WTC11 (cell line): ENCODE measurements at regions not wholly inside any gene's neighbourhood (a gene's known extent, or its start where the extent isn't known, plus 50 kb on each side); places are given as distances from the start of the nearest gene placed in this dataset.

Experiments used
- ATAC-seq: fragments of 200-7000 bp; cut with Tn5 transposase; 2 replicates; pipeline ENCODE4 v1.10.0; 2021; ENCODE audit warnings: mild to moderate bottlenecking, moderate library complexity
- CTCF ChIA-PET: fragments of 300-600 bp; sonication (Branson Sonifier 250); formaldehyde crosslinking; loops from one replicate; lab custom pipeline; 2021; ENCODE audit warnings: antibody characterized with exemption; lab: Charles Lee
- POLR2A ChIA-PET: fragments of 350-600 bp; sonication (Branson Sonifier 250); formaldehyde crosslinking; loops from one replicate; lab custom pipeline; 2021; ENCODE audit warnings: antibody characterized with exemption; lab: Charles Lee
- DNase-seq: peaks from one replicate; pipeline ENCODE4 v3.0.0; 2021; ENCODE audit warnings: low spot score
- H3K27ac Mint-ChIP-seq: 2 replicates; pipeline ENCODE4 v1.8.0; 2021; ENCODE audit warnings: mixed read lengths
- H3K27me3 Mint-ChIP-seq: 2 replicates; pipeline ENCODE4 v1.8.0; 2021; ENCODE audit warnings: low read depth, mild to moderate bottlenecking, moderate library complexity, mixed read lengths
- H3K36me3 Mint-ChIP-seq: 2 replicates; pipeline ENCODE4 v1.8.0; 2021; ENCODE audit warnings: mixed read lengths
- H3K4me1 Mint-ChIP-seq: 2 replicates; pipeline ENCODE4 v1.8.0; 2022; ENCODE audit warnings: mixed read lengths
- H3K4me3 Mint-ChIP-seq: 2 replicates; pipeline ENCODE4 v1.8.0; 2021; ENCODE audit warnings: mild to moderate bottlenecking, moderate library complexity, mixed read lengths
- H3K9me3 Mint-ChIP-seq: 2 replicates; pipeline ENCODE4 v1.8.0; 2021; ENCODE audit warnings: mixed read lengths
- ATF2 ChIP-seq: sonication (generic); formaldehyde crosslinking; IDR thresholded peaks from 2 replicates; pipeline ENCODE4 v1.8.1; 2022; ENCODE audit warnings: low read depth, missing genetic modification reagents, borderline replicate concordance
- CREB1 ChIP-seq: sonication (generic); formaldehyde crosslinking; IDR thresholded peaks from 2 replicates; pipeline ENCODE4 v1.8.0; 2023; ENCODE audit warnings: mild to moderate bottlenecking, missing genetic modification reagents
- EMX1 ChIP-seq: fragments of 250-450 bp; sonication (Bioruptor Pico); IDR thresholded peaks from 2 replicates; pipeline ENCODE4 v1.8.0; 2021; ENCODE audit warnings: mild to moderate bottlenecking
- FOXK1 ChIP-seq: sonication (generic); formaldehyde crosslinking; IDR thresholded peaks from 2 replicates; pipeline ENCODE4 v1.8.0; 2022; ENCODE audit warnings: mild to moderate bottlenecking, moderate library complexity, missing genetic modification reagents
- GABPB1 ChIP-seq: sonication (generic); formaldehyde crosslinking; IDR thresholded peaks from 2 replicates; pipeline ENCODE4 v1.8.1; 2023; ENCODE audit warnings: mild to moderate bottlenecking, missing genetic modification reagents
- GTF2I ChIP-seq: fragments of 250-450 bp; sonication (Bioruptor Pico); conservative IDR thresholded peaks from 2 replicates; pipeline ENCODE4 v1.4.0; 2021; ENCODE audit warnings: mild to moderate bottlenecking
- IRF2 ChIP-seq: sonication (generic); formaldehyde crosslinking; IDR thresholded peaks from 2 replicates; pipeline ENCODE4 v1.8.0; 2022; ENCODE audit warnings: low read depth, missing genetic modification reagents, borderline replicate concordance
- MLX ChIP-seq: sonication (generic); formaldehyde crosslinking; IDR thresholded peaks from 2 replicates; pipeline ENCODE4 v1.8.1; 2023; ENCODE audit warnings: mild to moderate bottlenecking, missing genetic modification reagents, moderate library complexity
- NR2C2 ChIP-seq: sonication (generic); formaldehyde crosslinking; IDR thresholded peaks from 2 replicates; pipeline ENCODE4 v1.8.0; 2022; ENCODE audit warnings: mild to moderate bottlenecking, missing genetic modification reagents
- PRRX2 ChIP-seq: fragments of 250-450 bp; sonication (Bioruptor Pico); IDR thresholded peaks from 2 replicates; pipeline ENCODE4 v1.8.0; 2021; ENCODE audit warnings: mild to moderate bottlenecking
- SOX15 ChIP-seq: fragments of 250-450 bp; sonication (Bioruptor Pico); IDR thresholded peaks from 2 replicates; pipeline ENCODE4 v1.9.0; 2021; ENCODE audit warnings: mild to moderate bottlenecking
- TEAD1 ChIP-seq: sonication (generic); formaldehyde crosslinking; IDR thresholded peaks from 2 replicates; pipeline ENCODE4 v1.8.0; 2022; ENCODE audit warnings: mild to moderate bottlenecking, missing genetic modification reagents
- TEAD4 ChIP-seq: sonication (generic); formaldehyde crosslinking; IDR thresholded peaks from 2 replicates; pipeline ENCODE4 v1.8.0; 2022; ENCODE audit warnings: mild to moderate bottlenecking, missing genetic modification reagents
- ZBTB21 ChIP-seq: sonication (generic); formaldehyde crosslinking; IDR thresholded peaks from 2 replicates; pipeline ENCODE4 v1.8.1; 2023; ENCODE audit warnings: mild to moderate bottlenecking, missing genetic modification reagents, borderline replicate concordance
- ZNF396 ChIP-seq: fragments of 250-450 bp; sonication (Bioruptor Pico); IDR thresholded peaks from 2 replicates; pipeline ENCODE4 v1.8.0; 2021; ENCODE audit warnings: mild to moderate bottlenecking, moderate library complexity, borderline replicate concordance
- TF ChIP-seq, protein P1 (sequence below): sonication (generic); formaldehyde crosslinking; IDR thresholded peaks from 2 replicates; pipeline ENCODE4 v1.8.1; 2023; ENCODE audit warnings: mild to moderate bottlenecking, missing genetic modification reagents
- TF ChIP-seq, protein P2 (sequence below): sonication (generic); formaldehyde crosslinking; IDR thresholded peaks from 2 replicates; pipeline ENCODE4 v1.8.0; 2023; ENCODE audit warnings: missing genetic modification reagents
- TF ChIP-seq, protein P3 (sequence below): sonication (generic); formaldehyde crosslinking; IDR thresholded peaks from 2 replicates; pipeline ENCODE4 v1.8.1; 2023; ENCODE audit warnings: mild to moderate bottlenecking, moderate library complexity, missing genetic modification reagents
- TF ChIP-seq, protein P4 (sequence below): fragments of 250-450 bp; sonication (Bioruptor Pico); IDR thresholded peaks from 2 replicates; pipeline ENCODE4 v1.9.0; 2021; ENCODE audit warnings: moderate library complexity, mild to moderate bottlenecking, inconsistent platforms, borderline replicate concordance
- TF ChIP-seq, protein P5 (sequence below): fragments of 250-450 bp; sonication (Bioruptor Pico); IDR thresholded peaks from 2 replicates; pipeline ENCODE4 v2.1.2; 2022; ENCODE audit warnings: mild to moderate bottlenecking, moderate library complexity
- TF ChIP-seq, protein P6 (sequence below): sonication (generic); formaldehyde crosslinking; IDR thresholded peaks from 2 replicates; pipeline ENCODE4 v1.8.0; 2022; ENCODE audit warnings: mild to moderate bottlenecking, missing genetic modification reagents

- no peak for TF ChIP-seq TEAD1 (CRISPR knock-in tag)
These were observed 144.8 kb downstream of the CYLC2 start (continued) for GRCh38 chr9:103139891-103140290.

DNA sequence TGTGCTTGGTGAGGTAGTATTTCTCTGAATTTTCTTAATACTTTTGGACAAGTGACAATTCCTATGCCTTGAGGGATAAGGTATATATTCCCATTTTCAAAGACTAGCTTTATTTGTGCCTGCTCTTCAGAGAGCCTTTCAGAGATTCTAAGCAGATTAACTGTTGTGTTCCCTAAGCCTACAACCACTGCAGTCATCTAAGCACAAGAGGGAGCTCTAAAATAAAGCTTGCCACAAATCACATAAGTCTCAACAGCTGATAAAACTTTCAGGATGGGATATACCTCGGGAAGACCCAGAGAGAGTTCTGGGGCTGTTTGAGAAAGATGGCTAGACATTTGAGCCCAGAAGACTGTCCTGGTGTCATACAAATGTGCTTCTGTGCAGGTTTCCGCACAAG is 157.3 kb downstream of the CYLC2 start:
- peaks cover 16% of the 10 kb centered on the region for H3K36me3 Mint-ChIP-seq
- TF ChIP-seq PRRX2 (CRISPR knock-in tag) (no peak), IRF2 (no peak), ZNF396 (CRISPR knock-in tag) (no peak), ZBTB21 (CRISPR knock-in tag) (no peak), GABPB1 (CRISPR knock-in tag) (no peak), NR2C2 (no peak), FOXK1 (CRISPR knock-in tag) (no peak), GTF2I (CRISPR knock-in tag) (no peak), CREB1 (CRISPR knock-in tag) (no peak)
- TF ChIP-seq, protein P1, sequence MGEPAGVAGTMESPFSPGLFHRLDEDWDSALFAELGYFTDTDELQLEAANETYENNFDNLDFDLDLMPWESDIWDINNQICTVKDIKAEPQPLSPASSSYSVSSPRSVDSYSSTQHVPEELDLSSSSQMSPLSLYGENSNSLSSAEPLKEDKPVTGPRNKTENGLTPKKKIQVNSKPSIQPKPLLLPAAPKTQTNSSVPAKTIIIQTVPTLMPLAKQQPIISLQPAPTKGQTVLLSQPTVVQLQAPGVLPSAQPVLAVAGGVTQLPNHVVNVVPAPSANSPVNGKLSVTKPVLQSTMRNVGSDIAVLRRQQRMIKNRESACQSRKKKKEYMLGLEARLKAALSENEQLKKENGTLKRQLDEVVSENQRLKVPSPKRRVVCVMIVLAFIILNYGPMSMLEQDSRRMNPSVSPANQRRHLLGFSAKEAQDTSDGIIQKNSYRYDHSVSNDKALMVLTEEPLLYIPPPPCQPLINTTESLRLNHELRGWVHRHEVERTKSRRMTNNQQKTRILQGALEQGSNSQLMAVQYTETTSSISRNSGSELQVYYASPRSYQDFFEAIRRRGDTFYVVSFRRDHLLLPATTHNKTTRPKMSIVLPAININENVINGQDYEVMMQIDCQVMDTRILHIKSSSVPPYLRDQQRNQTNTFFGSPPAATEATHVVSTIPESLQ (CRISPR knock-in tag), result no peak
- TF ChIP-seq, protein P2, sequence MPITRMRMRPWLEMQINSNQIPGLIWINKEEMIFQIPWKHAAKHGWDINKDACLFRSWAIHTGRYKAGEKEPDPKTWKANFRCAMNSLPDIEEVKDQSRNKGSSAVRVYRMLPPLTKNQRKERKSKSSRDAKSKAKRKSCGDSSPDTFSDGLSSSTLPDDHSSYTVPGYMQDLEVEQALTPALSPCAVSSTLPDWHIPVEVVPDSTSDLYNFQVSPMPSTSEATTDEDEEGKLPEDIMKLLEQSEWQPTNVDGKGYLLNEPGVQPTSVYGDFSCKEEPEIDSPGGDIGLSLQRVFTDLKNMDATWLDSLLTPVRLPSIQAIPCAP, result no peak
- TF ChIP-seq, protein P3, sequence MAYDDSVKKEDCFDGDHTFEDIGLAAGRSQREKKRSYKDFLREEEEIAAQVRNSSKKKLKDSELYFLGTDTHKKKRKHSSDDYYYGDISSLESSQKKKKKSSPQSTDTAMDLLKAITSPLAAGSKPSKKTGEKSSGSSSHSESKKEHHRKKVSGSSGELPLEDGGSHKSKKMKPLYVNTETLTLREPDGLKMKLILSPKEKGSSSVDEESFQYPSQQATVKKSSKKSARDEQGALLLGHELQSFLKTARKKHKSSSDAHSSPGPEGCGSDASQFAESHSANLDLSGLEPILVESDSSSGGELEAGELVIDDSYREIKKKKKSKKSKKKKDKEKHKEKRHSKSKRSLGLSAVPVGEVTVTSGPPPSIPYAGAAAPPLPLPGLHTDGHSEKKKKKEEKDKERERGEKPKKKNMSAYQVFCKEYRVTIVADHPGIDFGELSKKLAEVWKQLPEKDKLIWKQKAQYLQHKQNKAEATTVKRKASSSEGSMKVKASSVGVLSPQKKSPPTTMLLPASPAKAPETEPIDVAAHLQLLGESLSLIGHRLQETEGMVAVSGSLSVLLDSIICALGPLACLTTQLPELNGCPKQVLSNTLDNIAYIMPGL (CRISPR knock-in tag), result no peak
- TF ChIP-seq, protein P4, sequence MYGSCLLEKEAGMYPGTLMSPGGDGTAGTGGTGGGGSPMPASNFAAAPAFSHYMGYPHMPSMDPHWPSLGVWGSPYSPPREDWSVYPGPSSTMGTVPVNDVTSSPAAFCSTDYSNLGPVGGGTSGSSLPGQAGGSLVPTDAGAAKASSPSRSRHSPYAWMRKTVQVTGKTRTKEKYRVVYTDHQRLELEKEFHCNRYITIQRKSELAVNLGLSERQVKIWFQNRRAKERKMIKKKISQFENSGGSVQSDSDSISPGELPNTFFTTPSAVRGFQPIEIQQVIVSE (CRISPR knock-in tag), result no peak
- ChIA-PET POLR2A (no interaction called here), CTCF (interaction anchor here (0.6 to 2.1 kb wide), 6 partner anchors 11 to 1342 kb away, joined by 3 to 13 read pairs (median 4); no protein-coding TSS in a partner anchor)
- H3K4me3 Mint-ChIP-seq, result no peak overlapping the region
- no peak overlapping the region for H3K27ac Mint-ChIP-seq
- peaks cover 47% of the 10 kb centered on the region for H3K9me3 Mint-ChIP-seq
- DNase-seq (no peak), ATAC-seq (peak; percentile 78)
- H3K27me3 Mint-ChIP-seq, result no peaks in the 10 kb centered on the region
- H3K4me1 Mint-ChIP-seq, result no peaks in the 10 kb centered on the region

DNA sequence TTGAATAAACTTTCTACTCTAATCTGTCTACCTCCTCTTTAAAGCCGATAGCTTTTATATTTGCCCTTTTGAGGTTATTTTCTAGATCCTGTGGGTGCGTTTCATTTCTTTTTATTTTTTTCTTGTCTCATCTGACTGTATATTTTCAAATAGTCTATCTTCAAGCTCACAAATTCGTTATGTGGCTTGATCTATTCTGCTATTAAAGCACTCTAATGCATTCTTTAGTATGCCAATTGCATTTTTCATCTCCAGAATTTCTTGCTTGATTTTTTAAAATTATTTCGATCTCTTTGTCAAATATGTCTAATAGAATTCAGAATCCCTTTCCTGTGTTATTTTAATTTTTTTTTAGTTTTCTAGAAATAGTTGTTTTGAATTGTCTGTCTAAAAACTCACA is 172.4 kb downstream of the CYLC2 start:
- Mint-ChIP-seq H3K27ac (no peak overlapping the region), H3K4me1 (no peaks in the 10 kb centered on the region), H3K9me3 (peaks cover 22% of the 10 kb centered on the region), H3K27me3 (no peaks in the 10 kb centered on the region)
- DNase-seq, result no peak
- TF ChIP-seq MLX (CRISPR knock-in tag) (no peak), GABPB1 (CRISPR knock-in tag) (no peak), SOX15 (no peak), TEAD4 (CRISPR knock-in tag) (no peak), ATF2 (CRISPR knock-in tag) (no peak), EMX1 (CRISPR knock-in tag) (no peak)
- TF ChIP-seq, protein P5, sequence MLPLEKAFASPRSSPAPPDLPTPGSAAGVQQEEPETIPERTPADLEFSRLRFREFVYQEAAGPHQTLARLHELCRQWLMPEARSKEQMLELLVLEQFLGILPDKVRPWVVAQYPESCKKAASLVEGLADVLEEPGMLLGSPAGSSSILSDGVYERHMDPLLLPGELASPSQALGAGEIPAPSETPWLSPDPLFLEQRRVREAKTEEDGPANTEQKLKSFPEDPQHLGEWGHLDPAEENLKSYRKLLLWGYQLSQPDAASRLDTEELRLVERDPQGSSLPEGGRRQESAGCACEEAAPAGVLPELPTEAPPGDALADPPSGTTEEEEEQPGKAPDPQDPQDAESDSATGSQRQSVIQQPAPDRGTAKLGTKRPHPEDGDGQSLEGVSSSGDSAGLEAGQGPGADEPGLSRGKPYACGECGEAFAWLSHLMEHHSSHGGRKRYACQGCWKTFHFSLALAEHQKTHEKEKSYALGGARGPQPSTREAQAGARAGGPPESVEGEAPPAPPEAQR (CRISPR knock-in tag), result no peak
- TF ChIP-seq, protein P6, sequence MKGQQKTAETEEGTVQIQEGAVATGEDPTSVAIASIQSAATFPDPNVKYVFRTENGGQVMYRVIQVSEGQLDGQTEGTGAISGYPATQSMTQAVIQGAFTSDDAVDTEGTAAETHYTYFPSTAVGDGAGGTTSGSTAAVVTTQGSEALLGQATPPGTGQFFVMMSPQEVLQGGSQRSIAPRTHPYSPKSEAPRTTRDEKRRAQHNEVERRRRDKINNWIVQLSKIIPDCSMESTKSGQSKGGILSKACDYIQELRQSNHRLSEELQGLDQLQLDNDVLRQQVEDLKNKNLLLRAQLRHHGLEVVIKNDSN (CRISPR knock-in tag), result no peak
- TF ChIP-seq, all 79 proteins: peak for 0
- CTCF ChIA-PET, result interaction anchor here (1.1 to 1.7 kb wide), 2 partner anchors 15 to 536 kb away, joined by 5 to 6 read pairs; no protein-coding TSS in a partner anchor
- H3K4me3 Mint-ChIP-seq, result no peak overlapping the region
- POLR2A ChIA-PET, result no interaction called here
- ATAC-seq, result no peak
- H3K36me3 Mint-ChIP-seq, result no peaks in the 10 kb centered on the region
